Psoas muscle (tissue), 7 donors: ENCODE measurements at regions not wholly inside any gene's neighbourhood (a gene's known extent, or its start where the extent isn't known, plus 50 kb on each side); places are given as distances from the start of the nearest gene placed in this dataset.

Experiments used
- ATAC-seq, 4 donors: fragments of 200-7000 bp; cut with Tn5 transposase; one replicate each; pipeline ENCODE4 v1.9.1; 2020; ENCODE audit warnings: moderate library complexity in 3 of 4, mild to moderate bottlenecking in 2 of 4
- DNase-seq, 2 donors: peaks; one replicate each; pipeline ENCODE4 v3.0.0-alpha.2; 2020
- H3K27ac ChIP-seq: fragments of 200-600 bp; one replicate; pipeline ENCODE4 v1.8.0; 2022
- H3K27me3 ChIP-seq, 3 donors: fragments of 200-600 bp in 1 of 3; one replicate each; pipeline versions ENCODE4 v1.6.1 to v1.8.0; 2013 to 2022; ENCODE audit warnings: low read length in 2 of 3, mild to moderate bottlenecking in 2 of 3, moderate library complexity in 1 of 3; ENCODE audit not compliant: insufficient read depth in 3 of 3
- H3K36me3 ChIP-seq, 2 donors: fragments of 200-600 bp in 1 of 2; one replicate each; pipeline versions ENCODE4 v1.6.1 to v1.8.0; 2013 to 2022; ENCODE audit warnings: low read depth in 1 of 2, mild to moderate bottlenecking in 1 of 2, moderate library complexity in 1 of 2; ENCODE audit not compliant: insufficient read depth in 1 of 2
- H3K4me1 ChIP-seq: fragments of 200-600 bp; one replicate; pipeline ENCODE4 v1.8.0; 2022
- H3K4me3 ChIP-seq: fragments of 200-600 bp; one replicate; pipeline ENCODE4 v1.8.0; 2022; ENCODE audit warnings: mild to moderate bottlenecking
- H3K9me3 ChIP-seq: fragments of 200-600 bp; one replicate; pipeline ENCODE4 v1.8.0; 2022
- CTCF ChIP-seq: fragments of 200-600 bp; IDR thresholded peaks from one replicate; pipeline ENCODE4 v1.8.0; 2022; ENCODE audit warnings: antibody characterized with exemption
- WGBS, 3 donors: extraction: QIAGEN DNeasy Blood & Tissue Kit; methylation state at CpG; one replicate each; pipeline versions ENCODE4 v1.1.6 to v1.1.7; 2013; 5-methylcytosine and 5-hydroxymethylcytosine counted together
- intact Hi-C, 2 donors: fragments of 100-400 bp; cut with DNase I; formaldehyde crosslinking; loops; one replicate each; pipeline versions ENCODE4 v1.11.0 to v1.14.2; 2022
- donor health status: healthy with polysubstance abuse.
- donor health status: DM: no; HTN: no; CAD: no; lungs with moderate emphysema.
- donor health status: Bipolar disorder and iron deficiency.
- donor health status: healthy.
- donor health status: DM: yes; HTN: yes; CAD: no.
- donor health status: DM: no; HTN: no; CAD: no.
- donor health status: DM: yes; HTN: yes; CAD: no.

- 1 to 3% (median 2%) methylated on average over 52 to 75 of the region's 75 CpGs for WGBS, 3 donors
- intact Hi-C loops = loop anchor here in 1 of 2 donors (5.0 kb wide), 1 partner anchor 91 kb away; the partner anchor contains the start of gene ANO1
- no peak overlapping the region for H3K27ac ChIP-seq
Measured at GRCh38 chr11:69985641-69986439, 92.3 kb upstream of the ANO1 start.

DNA sequence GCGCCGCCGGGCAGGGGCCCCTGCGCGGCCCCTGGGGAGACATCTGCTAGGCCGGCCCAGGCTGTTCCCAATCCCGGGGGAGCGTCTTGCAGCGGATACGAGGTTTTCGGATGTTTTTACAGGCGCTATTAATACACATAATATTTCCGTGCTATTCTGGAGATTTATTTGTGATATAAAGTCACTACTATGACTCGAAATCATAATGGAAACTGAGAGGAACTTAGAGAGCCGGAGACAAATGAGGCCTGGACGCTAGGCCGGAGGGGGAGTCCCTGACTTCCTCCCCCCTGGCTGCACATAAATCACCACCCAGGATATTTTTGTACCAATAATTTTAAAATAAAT is 91.7 kb upstream of the ANO1 start:
- no peaks in the 10 kb centered on the region for H3K36me3 ChIP-seq
- no peak for DNase-seq
- no peak overlapping the region for H3K27ac ChIP-seq
- no peak for ATAC-seq
- peak overlapping the region; percentile 47 for H3K4me3 ChIP-seq
- no peaks in the 10 kb centered on the region for H3K9me3 ChIP-seq
- WGBS, 3 donors = 24 to 31% (median 27%) methylated on average over 17 of the region's 17 CpGs
- TF ChIP-seq CTCF = no peak
- H3K4me1 ChIP-seq = no peaks in the 10 kb centered on the region
- peaks cover 0 to 48% (median 17%) of the 10 kb centered on the region in 3 donors for H3K27me3 ChIP-seq
- intact Hi-C loops = loop anchor here in 1 of 2 donors (5.0 kb wide), 1 partner anchor 91 kb away; the partner anchor contains the start of gene ANO1

More at GRCh38 chr11:69985641-69986439, 92.3 kb upstream of the ANO1 start:
- ATAC-seq (peak in 1 of 4 donors; percentile 40), DNase-seq (peak in 1 of 2 donors; percentile 43)
- H3K9me3 ChIP-seq = no peaks in the 10 kb centered on the region
- peak overlapping the region; percentile 47 for H3K4me3 ChIP-seq
- no peaks in the 10 kb centered on the region for H3K36me3 ChIP-seq
- TF ChIP-seq CTCF = no peak
- H3K4me1 ChIP-seq = no peaks in the 10 kb centered on the region
- H3K27me3 ChIP-seq = peaks cover 0 to 48% (median 17%) of the 10 kb centered on the region in 3 donors

DNA sequence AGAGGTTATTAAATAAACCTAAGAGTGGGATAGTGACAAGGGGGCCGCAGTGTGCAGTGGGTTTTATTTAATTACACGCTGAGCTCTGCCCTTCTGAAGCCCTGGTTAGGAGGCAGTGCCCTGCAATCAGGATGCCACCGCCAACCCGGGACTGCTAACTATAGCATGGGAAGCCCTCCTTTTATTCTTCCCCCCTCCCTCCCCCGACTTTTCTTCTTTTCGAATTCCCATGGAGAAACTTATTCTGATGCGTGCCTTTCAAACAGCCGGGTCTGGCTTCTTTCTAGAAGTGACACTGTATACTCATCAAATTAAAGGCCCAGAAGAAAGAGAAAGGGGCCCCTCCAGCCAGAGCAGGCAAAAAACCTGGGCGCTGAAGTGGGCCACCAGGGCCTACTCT is 91.3 kb upstream of the ANO1 start:
- ATAC-seq (no peak), DNase-seq (peak in 1 of 2 donors; percentile 20)
- TF ChIP-seq CTCF = no peak
- 68 to 71% (median 70%) methylated on average over 9 of the region's 9 CpGs for WGBS, 3 donors
- intact Hi-C loops = loop anchor here in 1 of 2 donors (5.0 kb wide), 1 partner anchor 90 kb away; the partner anchor contains the start of gene ANO1
- Histone ChIP-seq H3K27me3 (peaks cover 0 to 48% (median 17%) of the 10 kb centered on the region in 3 donors), H3K27ac (no peak overlapping the region), H3K4me1 (no peaks in the 10 kb centered on the region), H3K9me3 (no peaks in the 10 kb centered on the region), H3K36me3 (no peaks in the 10 kb centered on the region), H3K4me3 (no peak overlapping the region)

DNA sequence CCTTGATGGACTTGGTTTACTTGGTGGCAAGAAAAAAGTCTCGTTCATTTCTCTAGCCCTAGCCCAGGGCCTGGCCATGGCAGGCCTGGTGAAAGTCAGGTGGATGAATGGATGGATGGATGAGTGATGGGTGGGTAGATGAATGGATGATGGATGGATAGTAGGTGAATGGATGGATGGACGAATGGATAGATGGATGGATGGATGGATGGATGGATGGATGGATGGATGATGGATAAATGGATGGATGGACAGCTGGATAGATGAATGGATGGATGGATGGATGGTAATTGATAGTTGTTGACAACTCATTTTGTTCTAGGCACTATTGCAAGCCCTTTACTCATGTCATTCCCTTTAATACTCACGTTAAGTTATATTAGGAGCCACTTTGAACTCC is 86.1 kb upstream of the ANO1 start:
- no peaks in the 10 kb centered on the region for H3K9me3 ChIP-seq
- ATAC-seq (no peak), DNase-seq (no peak)
- H3K27ac ChIP-seq = no peak overlapping the region
- TF ChIP-seq CTCF = no peak
- H3K36me3 ChIP-seq = no peaks in the 10 kb centered on the region
- no peaks in the 10 kb centered on the region for H3K4me1 ChIP-seq
- no peak overlapping the region for H3K4me3 ChIP-seq
- H3K27me3 ChIP-seq = peaks cover 0 to 9% (median 1%) of the 10 kb centered on the region in 3 donors
- WGBS, 3 donors = 85 to 88% (median 85%) methylated on average over 3 of the region's 3 CpGs
- intact Hi-C loops = no loop called here
